ENCODE measurements at regions not wholly inside any gene's neighbourhood (a gene's known extent, or its start where the extent isn't known, plus 50 kb on each side); places are given as distances from the start of the nearest gene placed in this dataset.

- intact Hi-C loops (cut with micrococcal nuclease): loop anchor here (2.0 kb wide), 2 partner anchors 15 kb away; no protein-coding TSS in a partner anchor
- DNase-seq: no peak
- Mint-ChIP-seq H3K4me1 (peaks cover 18% of the 10 kb centered on the region), H3K4me3 (no peak overlapping the region), H3K27me3 (no peaks in the 10 kb centered on the region), H3K27ac (no peak overlapping the region), H3K9me3 (peaks cover 12% of the 10 kb centered on the region), H3K36me3 (ENCODE audit: low read depth) (peaks cover 42% of the 10 kb centered on the region)
- no peak for ATAC-seq (ENCODE audit: low read depth)
- ChIA-PET CTCF (no interaction called here), POLR2A (interaction anchor here (0.9 kb wide), 1 partner anchor 161 kb away, joined by 3 read pairs; no protein-coding TSS in a partner anchor)
- no peak for TF ChIP-seq CTCF (IDR thresholded peaks at IDR 0.05)
Observed at GRCh38 chr14:50023671-50024490, 92.5 kb downstream of the VCPKMT start.

- no peak overlapping the region for H3K4me3 Mint-ChIP-seq
- POLR2A ChIA-PET: interaction anchor here (1.1 kb wide), 1 partner anchor 49 kb away, joined by 3 read pairs; no protein-coding TSS in a partner anchor
- no peaks in the 10 kb centered on the region for H3K27me3 Mint-ChIP-seq
- no peak for ATAC-seq (ENCODE audit: low read depth)
- H3K36me3 Mint-ChIP-seq (ENCODE audit: low read depth): peaks cover 47% of the 10 kb centered on the region
- intact Hi-C loops (cut with micrococcal nuclease): no loop called here
- DNase-seq: no peak
- CTCF ChIA-PET: interaction anchor here (0.5 kb wide), 1 partner anchor 361 kb away, joined by 3 read pairs; no protein-coding TSS in a partner anchor
- H3K27ac Mint-ChIP-seq: no peak overlapping the region
- peaks cover 18% of the 10 kb centered on the region for H3K4me1 Mint-ChIP-seq
- no peak for TF ChIP-seq CTCF (IDR thresholded peaks at IDR 0.05)
- H3K9me3 Mint-ChIP-seq: peaks cover 8% of the 10 kb centered on the region
Observed at GRCh38 chr14:50025073-50025472, 91.3 kb downstream of the VCPKMT start.

DNA sequence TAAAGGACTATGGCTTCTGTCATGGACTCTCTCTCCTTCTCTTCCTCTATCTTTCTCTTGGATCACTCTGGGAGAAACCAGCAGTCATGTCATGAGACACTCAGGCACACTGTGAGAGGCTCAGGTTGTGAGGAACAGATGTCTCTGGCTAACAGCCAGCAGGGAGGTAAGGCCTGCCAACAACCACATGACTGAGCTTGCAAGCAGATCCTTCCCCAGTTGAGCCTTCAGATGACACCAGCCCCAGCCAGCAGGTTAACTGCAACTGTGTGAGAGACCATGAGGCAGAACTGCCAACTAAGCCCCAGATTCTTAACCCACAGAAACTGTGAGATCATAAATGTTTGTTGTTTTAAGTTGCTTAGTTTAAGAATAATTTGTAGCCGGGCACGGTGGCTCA lies 90.6 kb downstream of the VCPKMT start:
- peaks cover 47% of the 10 kb centered on the region for H3K36me3 Mint-ChIP-seq (ENCODE audit: low read depth)
- POLR2A ChIA-PET: interaction anchor here (1.3 kb wide), 1 partner anchor 27 kb away, joined by 5 read pairs; no protein-coding TSS in a partner anchor

DNA sequence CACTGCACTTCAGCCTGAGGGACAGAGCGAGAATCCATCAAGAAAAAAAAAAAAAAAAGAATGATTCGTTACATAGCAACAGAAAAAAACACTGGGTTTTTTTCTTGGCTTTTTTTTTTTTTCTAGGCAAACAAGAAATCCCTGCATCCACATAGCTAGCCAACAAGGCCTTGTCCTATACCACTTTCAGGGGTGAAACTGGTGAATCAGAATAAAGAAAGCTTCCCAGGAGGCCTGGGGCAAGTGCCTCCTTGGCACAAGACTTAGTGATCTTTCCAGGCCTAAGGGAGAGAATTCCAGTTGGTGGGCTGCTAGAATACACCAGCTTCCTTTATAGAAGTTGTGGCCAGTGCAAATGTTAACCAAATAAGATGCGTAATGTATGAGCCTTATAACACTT lies 90.0 kb downstream of the VCPKMT start:
- H3K4me3 Mint-ChIP-seq: no peak overlapping the region
- H3K27me3 Mint-ChIP-seq: no peaks in the 10 kb centered on the region
- H3K27ac Mint-ChIP-seq: no peak overlapping the region
- intact Hi-C loops (cut with micrococcal nuclease): no loop called here
- POLR2A ChIA-PET: interaction anchor here (0.8 to 2.2 kb wide), 4 partner anchors 9 to 119 kb away, joined by 3 to 8 read pairs (median 6); no protein-coding TSS in a partner anchor
- ATAC-seq (ENCODE audit: low read depth): no peak
- H3K36me3 Mint-ChIP-seq (ENCODE audit: low read depth): peaks cover 47% of the 10 kb centered on the region
- peaks cover 10% of the 10 kb centered on the region for H3K4me1 Mint-ChIP-seq
- DNase-seq: no peak
- CTCF ChIA-PET: no interaction called here
- H3K9me3 Mint-ChIP-seq: peaks cover 4% of the 10 kb centered on the region
- TF ChIP-seq CTCF (IDR thresholded peaks at IDR 0.05): no peak

More for the DNA sequence above, 90.6 kb downstream of the VCPKMT start:
- Mint-ChIP-seq H3K27ac (no peak overlapping the region), H3K4me1 (peaks cover 16% of the 10 kb centered on the region), H3K4me3 (no peak overlapping the region), H3K27me3 (no peaks in the 10 kb centered on the region), H3K9me3 (peaks cover 4% of the 10 kb centered on the region)
- DNase-seq (no peak), ATAC-seq (ENCODE audit: low read depth) (no peak)
- intact Hi-C loops (cut with micrococcal nuclease): no loop called here
- no peak for TF ChIP-seq CTCF (IDR thresholded peaks at IDR 0.05)
- CTCF ChIA-PET: interaction anchor here (0.5 kb wide), 1 partner anchor 362 kb away, joined by 3 read pairs; no protein-coding TSS in a partner anchor

- no peak overlapping the region for H3K27ac Mint-ChIP-seq
- H3K27me3 Mint-ChIP-seq: no peaks in the 10 kb centered on the region
- no peak overlapping the region for H3K4me3 Mint-ChIP-seq
- peaks cover 4% of the 10 kb centered on the region for H3K9me3 Mint-ChIP-seq
- DNase-seq (no peak), ATAC-seq (ENCODE audit: low read depth) (no peak)
- H3K36me3 Mint-ChIP-seq (ENCODE audit: low read depth): peaks cover 54% of the 10 kb centered on the region
- peaks cover 2% of the 10 kb centered on the region for H3K4me1 Mint-ChIP-seq
- TF ChIP-seq CTCF (IDR thresholded peaks at IDR 0.05): no peak
- intact Hi-C loops (cut with micrococcal nuclease): no loop called here
- ChIA-PET POLR2A (interaction anchor here (1.4 to 2.2 kb wide), 2 partner anchors 11 kb away, joined by 5 to 8 read pairs; no protein-coding TSS in a partner anchor), CTCF (interaction anchor here (1.3 kb wide), 1 partner anchor 11 kb away, joined by 4 read pairs; no protein-coding TSS in a partner anchor)
Observed at GRCh38 chr14:50027816-50028215, 88.6 kb downstream of the VCPKMT start.
